K562 (cell line): ENCODE measurements at regions not wholly inside any gene's neighbourhood (a gene's known extent, or its start where the extent isn't known, plus 50 kb on each side); places are given as distances from the start of the nearest gene placed in this dataset.

ENCODE experiments used
- ATAC-seq: fragments of 200-7000 bp; cut with Tn5 transposase; 3 replicates; pipeline ENCODE4 v1.9.1; 2020; ENCODE audit warnings: moderate library complexity
- BruUV-seq: library from RNA; stranded (reverse); fragments of 400-500 nt; replicated peaks from 2 replicates; lab custom pipeline; 2021; lab: Mats Ljungman, UMichigan
- CTCF ChIA-PET: fragments of 300-600 bp; formaldehyde crosslinking; extraction: SDS; loops from one replicate; lab custom pipeline; 2021; ENCODE audit warnings: low intra/inter-chr PET ratio; lab: Yijun Ruan, JAX
- POLR2A ChIA-PET: fragments of 300-600, 350-650 bp; sonication (Branson Sonifier 250); formaldehyde crosslinking; extraction: SDS; loops from one replicate; lab custom pipeline; 2021; ENCODE audit warnings: antibody characterized with exemption, inconsistent platforms; lab: Yijun Ruan, JAX
- DNase-seq, 4 experiments: peaks; one replicate each; pipeline versions ENCODE4 v3.0.0 to v3.0.0-alpha.2; 2011 to 2018; ENCODE audit warnings: low spot score in 3 of 4, mixed read lengths in 3 of 4; ENCODE audit errors: extremely low read depth in 1 of 4
- FAIRE-seq: peaks from 2 replicates; lab custom pipeline; 2011; peaks lifted over from hg19 to GRCh38; lab: Jason Lieb, UNC
- H2AFZ ChIP-seq: 2 replicates; pipeline ENCODE4 v1.6.0; 2011; ENCODE audit warnings: low read depth, low read length, control low read depth, inconsistent platforms
- H3K27ac ChIP-seq: fragments of 200-600 bp; 3 replicates; pipeline ENCODE4 v1.8.0; 2011; ENCODE audit warnings: low read depth, mild to moderate bottlenecking, control low read depth, inconsistent platforms, low read length, moderate library complexity, mixed read lengths; ENCODE audit errors: extremely low read depth
- H3K27me3 ChIP-seq, 2 experiments: fragments of 300-600 bp in 1 of 2; 2 replicates in 1 of 2; 3 replicates in 1 of 2; pipeline versions ENCODE4 v1.6.0 to v1.8.0; 2011; ENCODE audit warnings: inconsistent platforms in 2 of 2, low read length in 2 of 2, mild to moderate bottlenecking in 1 of 2, mixed read lengths in 1 of 2, moderate library complexity in 1 of 2; ENCODE audit not compliant: control insufficient read depth in 2 of 2, insufficient read depth in 2 of 2
- H3K36me3 ChIP-seq: fragments of 300-600 bp; 3 replicates; pipeline ENCODE4 v1.8.0; 2011; ENCODE audit warnings: mild to moderate bottlenecking, low read length, inconsistent platforms; ENCODE audit not compliant: control insufficient read depth, insufficient read depth
- H3K4me1 ChIP-seq, 2 experiments: fragments of 200-600 bp in 1 of 2; replicated peaks in 1 of 2; 2 replicates in 1 of 2; 3 replicates in 1 of 2; pipeline versions ENCODE4 v1.5.1 to v1.8.0; 2011; ENCODE audit warnings: inconsistent platforms in 2 of 2, low read length in 2 of 2, mild to moderate bottlenecking in 1 of 2, mixed read lengths in 1 of 2, moderate library complexity in 1 of 2; ENCODE audit not compliant: control insufficient read depth in 2 of 2, insufficient read depth in 2 of 2
- H3K4me2 ChIP-seq: 2 replicates; pipeline ENCODE4 v1.6.1; 2011; ENCODE audit warnings: low read length, control low read depth, inconsistent platforms, mixed read lengths; ENCODE audit not compliant: insufficient read depth
- H3K4me3 ChIP-seq: fragments of 200-600 bp; sonication (generic), shearing (Covaris generic); 2 replicates; pipeline ENCODE4 v1.5.1; 2016; ENCODE audit warnings: control low read depth, inconsistent platforms
- H3K79me2 ChIP-seq: fragments of 200-600 bp; 3 replicates; pipeline ENCODE4 v1.8.0; 2011; ENCODE audit warnings: low read length, inconsistent platforms; ENCODE audit not compliant: control insufficient read depth, insufficient read depth
- H3K9ac ChIP-seq, 2 experiments: 2 replicates each; pipeline versions ENCODE4 v1.6.0 to v1.6.1; 2011; ENCODE audit warnings: low read depth in 2 of 2, low read length in 2 of 2, control low read depth in 1 of 2, inconsistent platforms in 1 of 2, mild to moderate bottlenecking in 1 of 2, mixed read lengths in 1 of 2; ENCODE audit not compliant: insufficient read depth in 1 of 2
- H3K9me1 ChIP-seq: one replicate; pipeline ENCODE4 v1.6.0; 2011; ENCODE audit warnings: inconsistent platforms, mild to moderate bottlenecking, low read length, moderate library complexity; ENCODE audit not compliant: control insufficient read depth, insufficient read depth
- H3K9me3 ChIP-seq: replicated peaks from 2 replicates; pipeline ENCODE4 v1.5.1; 2011; ENCODE audit warnings: low read depth, low read length, inconsistent platforms; ENCODE audit not compliant: control insufficient read depth, insufficient read depth
- H4K20me1 ChIP-seq: replicated peaks from 2 replicates; pipeline ENCODE4 v1.6.1; 2011; ENCODE audit warnings: low read length, inconsistent platforms, mixed read lengths; ENCODE audit not compliant: control insufficient read depth, insufficient read depth
- DACH1 ChIP-seq: fragments of 450-650 bp; IDR thresholded peaks from 2 replicates; pipeline ENCODE4 v1.6.1; 2018; ENCODE audit not compliant: partially characterized antibody
- DMBX1 ChIP-seq: fragments of 250-450 bp; sonication (Bioruptor Pico); IDR thresholded peaks from 2 replicates; pipeline ENCODE4 v1.8.0; 2022; ENCODE audit warnings: inconsistent platforms, mild to moderate bottlenecking, moderate library complexity, borderline replicate concordance
- FOXK1 ChIP-seq: sonication (generic); formaldehyde crosslinking; IDR thresholded peaks from 2 replicates; pipeline ENCODE4 v1.8.0; 2022; ENCODE audit warnings: missing genetic modification reagents, mild to moderate bottlenecking, borderline replicate concordance
- SPI1 ChIP-seq: IDR thresholded peaks from 2 replicates; pipeline ENCODE4 v1.6.1; 2011; ENCODE audit warnings: low read depth, low read length, control low read depth, borderline replicate concordance
- ZBTB17 ChIP-seq: fragments of 450-650 bp; formaldehyde crosslinking; IDR thresholded peaks from 2 replicates; pipeline ENCODE4 v1.4.0; 2020; ENCODE audit warnings: mild to moderate bottlenecking
- WGBS: fragments of 100-300 bp; shearing (Covaris generic); methylation state at CpG from one replicate; pipeline ENCODE4 v1.1.6; 2016; ENCODE audit warnings: low coverage, mixed read lengths; ENCODE audit not compliant: insufficient coverage; ENCODE audit errors: missing lambda C conversion rate; 5-methylcytosine and 5-hydroxymethylcytosine counted together
- in situ Hi-C: fragments of 300-500 bp; cut with MboI; formaldehyde crosslinking; loops from 4 replicates; pipeline ENCODE4 v1.15.0; 2018; ENCODE audit warnings: inconsistent platforms, mixed read lengths
- intact Hi-C: fragments of 100-400 bp; cut with micrococcal nuclease; formaldehyde crosslinking; loops from 2 replicates; pipeline ENCODE4 v1.14.2; 2022
- TF ChIP-seq, protein P1 (sequence below): sonication (generic); formaldehyde crosslinking; IDR thresholded peaks from 2 replicates; pipeline ENCODE4 v1.8.0; 2022; ENCODE audit warnings: mild to moderate bottlenecking, low read depth, missing genetic modification reagents

DNA sequence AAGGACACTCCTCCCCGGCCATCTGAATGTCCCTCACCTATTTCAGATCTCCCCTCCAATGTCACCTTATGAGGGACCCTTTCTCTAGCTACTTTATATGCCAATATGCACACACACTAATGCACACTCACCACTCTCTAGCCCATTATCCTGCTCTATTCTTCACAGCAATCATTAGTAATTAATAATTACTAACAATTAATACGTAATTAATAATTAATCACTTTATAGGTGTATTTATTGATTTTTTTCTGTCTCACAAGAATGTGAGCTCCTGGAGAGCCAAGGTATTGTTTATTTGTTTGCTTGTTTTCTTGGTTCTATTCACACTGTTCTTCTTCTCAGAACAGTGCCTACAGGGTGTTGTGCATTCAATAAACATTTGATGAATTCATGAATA is 385.2 kb upstream of the DUSP10 start:
- in situ Hi-C loops = no loop called here
- ChIA-PET POLR2A (no interaction called here), CTCF (no interaction called here)
- H2AFZ ChIP-seq = no peak overlapping the region
- no peaks in the 10 kb centered on the region for H3K79me2 ChIP-seq
- DNase-seq (no peak), ATAC-seq (no peak), FAIRE-seq (no peak)
- H3K27ac ChIP-seq = no peak overlapping the region
- H3K9me1 ChIP-seq = no peaks in the 10 kb centered on the region
- intact Hi-C loops = loop anchor here (10.0 kb wide), 1 partner anchor 328 kb away; no protein-coding TSS in a partner anchor
- no peaks in the 10 kb centered on the region for H3K36me3 ChIP-seq
- no peak overlapping the region for H3K4me2 ChIP-seq
- no peaks in the 10 kb centered on the region for H3K4me1 ChIP-seq
- H3K4me3 ChIP-seq = no peak overlapping the region
- no TSS peak for BruUV-seq
- H3K27me3 ChIP-seq = no peaks in the 10 kb centered on the region
- no peaks in the 10 kb centered on the region for H4K20me1 ChIP-seq
- 0% methylated on average over 2 of the region's 2 CpGs for WGBS
- no peaks in the 10 kb centered on the region for H3K9me3 ChIP-seq
- TF ChIP-seq, protein P1, sequence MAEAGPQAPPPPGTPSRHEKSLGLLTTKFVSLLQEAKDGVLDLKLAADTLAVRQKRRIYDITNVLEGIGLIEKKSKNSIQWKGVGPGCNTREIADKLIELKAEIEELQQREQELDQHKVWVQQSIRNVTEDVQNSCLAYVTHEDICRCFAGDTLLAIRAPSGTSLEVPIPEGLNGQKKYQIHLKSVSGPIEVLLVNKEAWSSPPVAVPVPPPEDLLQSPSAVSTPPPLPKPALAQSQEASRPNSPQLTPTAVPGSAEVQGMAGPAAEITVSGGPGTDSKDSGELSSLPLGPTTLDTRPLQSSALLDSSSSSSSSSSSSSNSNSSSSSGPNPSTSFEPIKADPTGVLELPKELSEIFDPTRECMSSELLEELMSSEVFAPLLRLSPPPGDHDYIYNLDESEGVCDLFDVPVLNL = no peak
- TF ChIP-seq DACH1 = peak; percentile 91
- no peak for TF ChIP-seq DMBX1 (CRISPR knock-in tag)
- H3K9ac ChIP-seq = no peak overlapping the region

DNA sequence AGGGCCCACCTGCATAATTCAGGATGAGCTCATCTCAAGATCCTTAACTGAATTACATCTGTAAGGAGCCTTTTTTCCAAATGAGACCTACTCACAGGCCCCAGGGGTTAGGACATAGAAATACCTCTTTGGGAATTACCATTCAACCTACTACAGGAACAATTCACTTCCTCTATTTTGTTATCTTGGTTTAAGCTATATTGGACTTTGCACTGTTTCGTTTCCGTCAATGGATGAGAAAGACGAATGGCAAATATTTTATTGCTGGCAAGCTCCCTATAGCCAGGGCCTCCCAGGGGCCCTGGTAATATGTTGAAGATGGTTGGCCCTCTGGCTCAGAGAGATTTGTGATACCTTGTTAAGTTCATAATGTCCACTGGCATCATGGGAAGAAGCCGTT is 384.2 kb upstream of the DUSP10 start:
- no peaks in the 10 kb centered on the region for H3K79me2 ChIP-seq
- 1% methylated on average over 4 of the region's 4 CpGs for WGBS
- no peak for DNase-seq
- no peak overlapping the region for H3K4me2 ChIP-seq
- TF ChIP-seq FOXK1 (CRISPR knock-in tag) (no peak), SPI1 (0 out of 2 replicates have a peak, but pooled peaks have one; percentile 38), ZBTB17 (CRISPR knock-in tag) (no peak)
- H3K9ac ChIP-seq = no peak overlapping the region
- H3K9me3 ChIP-seq = no peaks in the 10 kb centered on the region
- no peaks in the 10 kb centered on the region for H3K9me1 ChIP-seq
- ChIA-PET POLR2A (no interaction called here), CTCF (no interaction called here)
- no peak overlapping the region for H2AFZ ChIP-seq
- H3K27ac ChIP-seq = no peak overlapping the region
- intact Hi-C loops (loop anchor here (10.0 kb wide), 1 partner anchor 329 kb away; no protein-coding TSS in a partner anchor), in situ Hi-C loops (no loop called here)
- no peak for ATAC-seq
- H3K36me3 ChIP-seq = no peaks in the 10 kb centered on the region
- H3K4me1 ChIP-seq = no peaks in the 10 kb centered on the region
- H3K4me3 ChIP-seq = no peak overlapping the region
- no peak for FAIRE-seq
- no peaks in the 10 kb centered on the region for H3K27me3 ChIP-seq
- BruUV-seq = no TSS peak
- H4K20me1 ChIP-seq = no peaks in the 10 kb centered on the region
